Kidney tubule cell (primary cell): ENCODE measurements at regions not wholly inside any gene's neighbourhood (a gene's known extent, or its start where the extent isn't known, plus 50 kb on each side); places are given as distances from the start of the nearest gene placed in this dataset.
A peak's percentile ranks its signal among the peaks of the same experiment; 100 is the strongest.

Source experiments
- DNase-seq: peaks from one replicate; pipeline ENCODE4 v3.0.0-alpha.2; 2018; ENCODE audit warnings: low spot score

DNA sequence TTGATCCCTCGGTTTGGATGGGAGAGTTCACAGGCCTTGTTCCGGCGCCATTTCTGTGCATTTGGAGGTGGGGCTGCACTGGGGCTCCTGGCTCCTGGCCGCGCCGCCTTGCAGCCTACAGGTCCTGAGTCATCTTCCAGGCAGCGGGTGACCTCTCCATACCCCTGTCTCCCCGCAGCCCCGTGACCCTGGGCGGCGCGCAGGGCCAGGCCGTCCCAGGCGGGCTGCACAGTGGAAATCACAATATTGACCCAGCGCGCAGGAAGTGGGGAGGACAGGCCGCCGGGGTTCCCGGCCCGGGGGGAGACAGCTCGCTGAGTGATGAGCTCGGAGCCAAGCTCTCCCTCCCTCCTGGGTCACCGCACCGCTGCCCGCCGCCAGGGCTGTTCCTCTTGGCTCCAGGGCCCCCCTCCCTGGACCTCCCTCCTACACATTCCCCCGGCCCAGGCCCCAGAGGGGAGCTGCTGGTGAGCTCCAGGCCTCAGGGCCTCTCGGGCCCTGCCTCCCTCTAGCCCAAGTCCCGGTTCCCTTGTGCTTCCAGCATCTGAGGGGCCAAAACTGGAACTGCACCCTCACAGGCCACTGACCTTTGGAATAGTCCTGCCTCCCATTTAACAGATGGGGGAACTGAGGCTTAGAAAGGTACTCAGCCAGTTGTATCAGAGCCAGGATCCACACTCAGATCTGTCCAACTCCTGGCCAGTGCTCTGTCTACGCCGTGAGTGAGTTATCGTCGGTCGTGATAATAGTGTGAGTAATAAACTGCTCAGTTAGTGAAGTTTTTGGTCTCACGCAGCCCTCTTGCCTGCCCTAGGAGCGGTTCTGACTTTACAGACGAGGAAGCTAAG is 142.9 kb upstream of the WNT4 start:
- no peak for DNase-seq

GRCh38 chr1:22286491-22286890 is 143.6 kb upstream of the WNT4 start:
- DNase-seq: no peak

GRCh38 chr1:22287273-22287672 is 144.4 kb upstream of the WNT4 start:
- DNase-seq: no peak

DNA sequence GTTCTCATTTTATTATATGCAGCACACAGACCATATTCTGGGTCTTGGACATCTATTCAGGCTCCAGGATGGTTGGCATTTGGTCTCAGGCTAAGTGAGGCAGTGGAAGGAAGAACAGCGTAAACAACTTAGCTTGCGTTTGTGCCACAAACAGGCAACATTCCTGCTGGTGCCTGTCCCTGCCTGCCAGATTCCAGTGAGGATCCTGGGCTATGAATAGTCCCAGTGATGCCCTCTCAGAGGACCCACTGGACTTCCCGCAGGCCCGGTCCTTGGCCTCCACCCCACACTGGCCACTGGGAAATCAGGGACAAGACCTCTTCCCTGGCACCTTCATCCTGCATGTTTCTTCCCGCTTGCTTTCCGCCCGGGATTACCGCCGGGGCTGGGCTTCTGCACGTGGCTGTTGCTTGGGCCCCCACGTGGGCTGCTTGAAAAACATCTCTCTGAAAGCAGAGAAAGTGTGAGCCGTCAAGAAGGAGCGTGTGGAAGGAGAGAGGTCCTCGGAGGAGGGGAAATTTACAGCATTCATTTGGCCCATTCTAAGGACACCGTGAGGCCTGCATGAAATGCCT is 145.1 kb upstream of the WNT4 start:
- DNase-seq: no peak

GRCh38 chr1:22288593-22289241 is 145.8 kb upstream of the WNT4 start:
- DNase-seq: peak; percentile 5

DNA sequence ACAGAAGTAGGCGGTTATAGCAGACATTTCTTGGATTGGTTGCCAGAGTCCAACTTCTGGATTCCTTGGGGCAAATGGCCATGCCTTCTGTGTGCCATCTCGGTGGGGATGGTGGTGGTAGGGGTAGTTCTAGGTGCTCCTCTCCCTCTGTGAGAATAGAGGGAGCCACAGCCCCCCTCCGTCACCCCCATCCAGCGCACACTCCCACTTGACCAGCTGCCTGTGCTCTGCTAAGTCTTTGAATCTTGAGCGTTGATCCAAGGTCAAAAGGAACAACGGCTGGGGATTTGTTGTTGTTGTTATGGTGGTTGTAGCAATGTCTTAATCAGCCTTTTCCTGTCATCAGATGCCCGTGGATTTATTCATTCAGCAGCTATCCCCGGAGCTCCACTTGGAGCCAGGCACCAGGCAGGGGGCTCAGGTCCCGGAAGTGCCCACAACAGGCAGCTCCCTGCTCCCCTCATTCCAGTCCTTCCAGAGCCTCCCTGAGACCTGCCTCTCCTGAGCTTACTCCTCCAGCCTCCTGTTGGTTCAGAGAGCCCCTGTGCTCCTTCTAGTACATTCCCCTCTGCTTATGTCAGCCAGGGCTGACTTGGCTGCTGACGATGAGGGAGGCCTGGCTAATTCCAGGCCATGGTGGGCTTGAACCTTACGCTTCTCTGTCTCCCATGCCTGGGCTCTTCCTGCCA is 146.6 kb upstream of the WNT4 start:
- no peak for DNase-seq

DNA sequence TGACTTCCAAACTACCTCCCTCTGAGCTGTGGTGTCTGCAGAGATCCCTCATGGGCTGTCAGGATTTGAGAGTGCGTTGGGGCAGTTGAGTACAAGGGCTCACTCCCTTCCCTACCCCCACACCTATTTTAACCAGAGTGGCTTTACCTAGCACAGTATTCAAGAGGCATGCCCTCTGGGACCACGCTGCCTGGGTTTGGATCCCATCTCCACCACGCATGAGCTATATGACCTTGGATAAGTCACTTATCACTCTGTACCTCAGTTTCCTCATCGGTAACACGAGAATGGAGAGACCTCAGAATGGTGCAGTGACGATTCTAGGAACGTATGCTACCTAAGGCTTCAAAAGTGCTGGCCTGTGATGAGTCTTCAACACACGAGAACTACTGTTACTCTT is 147.3 kb upstream of the WNT4 start:
- no peak for DNase-seq

DNA sequence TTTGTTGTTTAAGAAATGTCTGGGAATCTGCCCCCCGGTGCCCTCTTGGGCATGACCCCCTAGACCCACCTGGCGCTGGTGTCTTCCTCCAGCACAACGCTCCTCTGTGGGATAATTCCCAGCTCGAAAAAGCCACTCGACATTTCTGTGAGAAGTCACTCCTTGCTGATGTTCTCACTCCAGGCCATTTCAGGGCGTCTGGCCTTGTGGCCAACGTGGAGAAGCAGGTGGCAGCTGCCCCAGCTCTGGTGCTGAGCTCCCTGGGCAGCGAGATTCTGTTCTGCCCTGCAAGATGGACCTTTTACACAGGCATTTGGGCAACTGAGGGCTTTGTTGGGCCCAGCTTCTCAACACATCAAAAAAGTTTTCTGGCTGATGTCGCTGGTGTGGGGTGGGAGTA is 147.7 kb upstream of the WNT4 start:
- no peak for DNase-seq

- no peak for DNase-seq
These were observed 148.2 kb upstream of the WNT4 start for GRCh38 chr1:22291057-22291456.

GRCh38 chr1:22291494-22291893 is 148.6 kb upstream of the WNT4 start:
- no peak for DNase-seq

DNA sequence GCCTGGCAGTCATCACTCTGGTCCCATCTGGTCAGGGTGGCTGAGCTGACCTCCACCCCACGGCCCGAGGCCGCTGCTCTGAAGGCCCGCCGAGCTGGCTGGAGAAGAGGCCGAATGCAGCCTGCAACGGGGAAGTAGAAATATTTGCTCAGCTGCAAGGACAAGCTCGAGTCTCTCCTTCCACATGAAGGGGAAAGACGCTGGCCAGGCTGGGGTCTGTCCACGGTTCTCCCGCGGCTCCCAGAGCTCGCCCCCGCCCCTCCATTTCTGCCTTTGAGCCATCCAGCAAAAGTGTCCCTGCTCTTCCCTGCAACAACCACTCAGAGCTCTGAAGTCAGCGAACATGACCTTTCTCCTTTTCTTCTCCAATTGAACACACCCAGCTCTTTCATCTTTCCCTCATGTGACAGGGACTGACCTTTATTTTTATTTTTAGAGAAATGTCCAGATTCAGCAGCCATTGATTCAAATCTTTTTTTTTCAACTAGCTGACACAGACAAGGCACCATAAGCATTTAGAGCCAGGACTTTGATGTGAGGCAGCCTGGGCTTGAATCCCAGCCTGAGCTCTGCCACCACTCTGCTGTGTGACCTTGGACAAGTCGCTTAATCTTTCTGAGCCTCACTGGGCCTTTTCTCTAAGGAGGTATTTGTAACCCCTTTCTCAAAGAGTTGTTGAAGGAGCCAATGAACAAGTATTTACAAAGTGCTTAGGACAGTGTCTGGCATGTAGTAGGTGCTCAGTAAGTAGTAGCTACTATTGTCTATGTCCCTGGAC is 149.3 kb upstream of the WNT4 start:
- DNase-seq: no peak

- DNase-seq: no peak
These were observed 152.5 kb upstream of the WNT4 start for GRCh38 chr1:22295396-22295795.

- no peak for DNase-seq
These were observed 153.0 kb upstream of the WNT4 start for GRCh38 chr1:22295856-22296255.

DNA sequence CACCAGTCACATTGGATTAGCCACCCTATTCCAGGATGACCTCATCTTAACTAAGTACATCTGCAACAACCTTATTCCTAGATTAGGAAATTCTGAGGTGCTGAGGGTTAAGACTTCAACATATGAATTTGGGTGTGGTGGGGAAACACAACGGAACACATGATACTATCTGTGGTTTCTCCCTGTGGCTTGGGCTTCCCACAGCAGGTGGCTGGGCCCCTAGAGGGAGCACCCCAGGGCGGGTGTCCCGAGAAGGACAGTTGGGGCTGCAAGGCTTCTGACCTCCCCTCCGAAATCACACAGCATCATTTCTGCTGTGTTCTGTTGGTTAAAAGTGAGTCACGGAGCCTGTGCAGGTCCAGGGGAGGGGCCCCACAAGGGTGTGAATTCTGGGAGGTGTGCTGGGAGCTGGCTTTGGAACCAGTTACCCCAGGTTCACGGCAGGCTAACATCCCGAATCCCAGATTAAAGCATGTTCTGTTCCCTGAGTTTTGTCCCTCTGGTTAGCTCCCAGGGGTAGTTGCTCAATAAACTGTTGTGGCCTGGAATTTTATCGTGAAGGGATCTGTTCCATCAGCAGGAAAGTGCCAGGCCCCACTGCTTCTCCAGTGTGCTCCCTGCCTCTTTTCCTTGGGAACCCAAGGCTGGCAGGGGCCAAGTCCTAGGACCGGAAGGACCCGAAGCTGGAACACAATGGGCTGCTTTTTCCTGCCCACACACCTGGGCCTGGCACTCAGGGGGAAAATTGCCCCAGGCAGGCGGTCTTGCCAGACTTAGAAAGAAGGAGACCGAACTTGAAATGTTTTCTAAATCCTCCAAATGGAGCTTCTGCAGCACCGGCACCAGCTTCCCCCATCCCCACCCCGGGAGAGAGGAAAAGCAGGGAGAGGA is 154.0 kb upstream of the WNT4 start:
- no peak for DNase-seq

DNA sequence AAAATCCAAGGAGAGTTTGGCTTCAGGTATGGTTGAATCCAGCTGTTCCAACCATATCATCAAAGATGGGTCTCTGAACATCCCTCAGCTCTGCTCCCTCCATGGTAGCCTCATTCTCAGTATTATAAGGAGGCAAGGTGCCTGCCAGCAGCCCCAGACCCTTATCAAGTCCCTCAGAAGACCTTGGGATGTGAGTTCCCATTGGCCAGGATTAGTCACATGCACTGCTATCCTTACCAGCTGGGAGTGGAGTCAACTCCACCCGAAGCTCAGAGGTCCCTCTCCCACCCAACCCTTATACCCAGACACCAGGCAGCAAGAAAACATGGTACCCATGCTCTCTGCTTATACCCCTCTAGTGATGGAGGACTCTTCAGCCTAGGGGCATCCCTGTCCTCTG is 153.7 kb upstream of the ZBTB40 start:
- no peak for DNase-seq

DNA sequence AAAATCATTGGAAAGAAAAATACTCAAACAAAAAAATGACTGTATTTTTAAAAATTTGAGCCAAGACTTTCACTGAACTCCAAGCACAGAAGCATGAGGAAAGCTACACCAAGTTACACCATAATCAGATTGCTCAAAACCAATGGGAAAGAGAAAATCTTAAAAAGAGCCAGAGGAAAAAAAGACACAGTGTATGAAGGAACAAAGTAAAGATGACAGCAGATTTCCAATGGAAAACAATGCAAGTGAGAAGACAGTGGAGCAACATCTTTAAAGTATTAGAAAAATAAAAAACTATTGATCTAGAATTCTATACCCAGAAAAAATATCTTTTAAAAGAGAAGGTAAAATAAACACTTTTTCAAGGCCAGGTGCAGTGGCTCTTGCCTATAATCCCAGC is 147.8 kb upstream of the ZBTB40 start:
- no peak for DNase-seq

- DNase-seq: no peak
These were observed 142.1 kb upstream of the ZBTB40 start for GRCh38 chr1:22309572-22309971.

- no peak for DNase-seq
These were observed 140.2 kb upstream of the ZBTB40 start for GRCh38 chr1:22311461-22311860.

- no peak for DNase-seq
These were observed 138.3 kb upstream of the ZBTB40 start for GRCh38 chr1:22313321-22313720.

DNA sequence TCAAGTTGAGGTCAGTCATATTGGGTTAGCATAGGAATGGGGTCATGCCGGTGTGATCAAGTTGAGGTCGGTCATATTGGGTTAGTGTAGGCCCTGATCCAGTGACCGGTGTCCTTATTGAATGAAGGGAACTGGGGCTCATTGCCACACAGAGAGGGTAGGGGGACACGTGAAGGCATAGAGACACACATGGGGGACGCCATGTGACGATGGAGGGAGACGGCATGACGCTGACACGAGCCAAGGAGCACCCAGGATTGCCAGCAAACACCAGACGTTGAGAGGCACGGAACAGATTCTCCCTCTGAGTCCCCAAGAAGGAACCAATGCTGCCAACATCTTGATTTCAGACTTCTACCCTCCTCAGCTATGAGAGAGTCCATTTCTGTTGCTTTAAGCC is 136.9 kb upstream of the ZBTB40 start:
- DNase-seq: no peak
